ENCODE measurements at regions not wholly inside any gene's neighbourhood (a gene's known extent, or its start where the extent isn't known, plus 50 kb on each side); places are given as distances from the start of the nearest gene placed in this dataset.

GRCh38 chr12:76272287-76272686, 75.9 kb downstream of the BBS10 start:
- TF ChIP-seq FOXM1 (IDR thresholded peaks at IDR 0.05; ENCODE audit: borderline replicate concordance): no peak
- no peak for TF ChIP-seq BHLHE40 (IDR thresholded peaks at IDR 0.05; ENCODE audit: borderline replicate concordance)
- no peak for TF ChIP-seq FOXK2 (IDR thresholded peaks at IDR 0.05)
- no peak for TF ChIP-seq SP1 (IDR thresholded peaks at IDR 0.05)
